ENCODE measurements at regions not wholly inside any gene's neighbourhood (a gene's known extent, or its start where the extent isn't known, plus 50 kb on each side); places are given as distances from the start of the nearest gene placed in this dataset.
"Not testable (repeated sequence)": the region's sequence is repeated elsewhere in the genome, so short reads cannot be mapped to it uniquely, and the experiment has no call there.

- no peak for DNase-seq
Measured at GRCh38 chr13:80552851-80553440, 212.0 kb upstream of the SPRY2 start.

- DNase-seq = no peak
Measured at GRCh38 chr13:80551650-80552497, 210.9 kb upstream of the SPRY2 start.

- DNase-seq = no peak
Measured at GRCh38 chr13:80550971-80551441, 210.1 kb upstream of the SPRY2 start.

GRCh38 chr13:80548915-80549314 lies 208.0 kb upstream of the SPRY2 start:
- DNase-seq = no peak

GRCh38 chr13:80547885-80548825 lies 207.2 kb upstream of the SPRY2 start:
- DNase-seq = no peak

DNA sequence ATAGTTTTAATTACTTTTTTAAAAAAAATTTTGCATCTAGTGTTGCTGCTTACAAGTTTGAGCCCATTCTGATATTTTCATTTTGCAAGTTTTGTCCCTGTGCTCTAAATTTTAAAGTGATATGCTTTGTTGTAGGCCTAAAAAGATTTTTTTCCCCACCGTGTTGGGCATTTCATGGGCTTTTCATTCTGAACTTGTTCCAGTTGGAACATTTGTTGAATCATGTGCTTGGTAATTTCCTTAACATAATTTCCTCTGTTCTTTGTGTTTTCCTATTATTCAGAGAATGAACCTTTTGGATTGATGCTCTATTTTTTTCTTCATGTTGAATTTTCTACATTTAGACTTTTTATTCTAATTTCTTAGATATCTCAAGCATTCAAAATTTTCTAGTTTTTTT lies 206.4 kb upstream of the SPRY2 start:
- no peak for DNase-seq

DNA sequence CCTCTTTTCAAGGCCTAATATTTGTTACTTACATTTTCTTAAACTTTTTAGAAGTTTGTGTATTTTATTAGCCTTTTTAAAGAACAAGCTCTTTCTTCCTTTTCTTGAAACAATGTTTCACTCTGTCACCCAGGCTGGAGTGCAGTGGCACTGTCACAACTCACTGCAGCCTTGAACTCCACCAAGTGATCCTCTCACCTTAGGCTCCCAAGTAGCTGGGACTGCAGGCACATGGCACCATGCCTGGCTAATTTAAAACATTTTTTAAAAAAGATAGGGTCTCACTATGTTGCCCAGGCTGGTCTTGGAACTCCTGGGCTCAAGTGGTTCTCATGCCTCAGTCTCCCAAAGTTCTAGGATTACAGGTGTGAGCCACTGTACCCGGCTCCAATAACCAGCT lies 192.2 kb upstream of the SPRY2 start:
- no peak for DNase-seq

- DNase-seq = no peak
Measured at GRCh38 chr13:80530902-80531301, 190.0 kb upstream of the SPRY2 start.

- DNase-seq = no peak
Measured at GRCh38 chr13:80530191-80530590, 189.3 kb upstream of the SPRY2 start.

DNA sequence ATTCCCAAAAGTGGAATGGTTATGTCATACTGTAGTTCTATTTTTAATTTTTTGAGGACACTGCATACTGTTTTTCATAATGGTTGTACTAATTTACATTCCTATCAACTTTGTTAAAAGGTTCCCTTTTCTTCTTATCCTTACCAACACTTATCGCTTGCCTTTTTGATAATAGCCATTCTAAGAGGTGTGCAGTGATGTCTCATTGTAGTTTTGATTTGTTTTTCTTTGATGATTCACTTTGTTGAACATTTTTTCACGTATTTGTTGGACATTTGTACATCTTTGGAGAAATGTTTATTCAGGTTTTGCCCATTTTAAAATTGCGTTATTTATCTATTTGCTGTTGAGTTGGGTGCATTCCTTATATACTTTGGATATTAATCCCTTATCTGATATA lies 188.8 kb upstream of the SPRY2 start:
- no peak for DNase-seq

DNA sequence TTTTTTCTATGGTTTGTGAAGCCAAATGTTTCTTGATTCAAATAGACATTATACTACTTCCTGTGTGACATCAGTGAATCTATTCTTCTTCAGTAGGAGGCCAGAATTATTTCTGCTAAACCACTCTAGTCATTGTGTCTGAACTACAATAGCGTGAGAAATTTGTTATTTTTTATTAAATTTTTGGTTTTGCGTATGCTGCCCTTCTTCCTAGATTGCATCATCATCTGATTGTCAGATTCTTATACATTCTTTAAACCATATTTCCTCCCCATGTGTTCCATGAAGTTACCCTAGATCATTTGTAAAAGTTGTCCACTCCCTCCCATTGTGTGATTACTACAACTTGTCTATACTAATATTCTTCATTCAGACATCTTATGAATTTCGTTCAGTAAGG lies 187.8 kb upstream of the SPRY2 start:
- no peak for DNase-seq

DNA sequence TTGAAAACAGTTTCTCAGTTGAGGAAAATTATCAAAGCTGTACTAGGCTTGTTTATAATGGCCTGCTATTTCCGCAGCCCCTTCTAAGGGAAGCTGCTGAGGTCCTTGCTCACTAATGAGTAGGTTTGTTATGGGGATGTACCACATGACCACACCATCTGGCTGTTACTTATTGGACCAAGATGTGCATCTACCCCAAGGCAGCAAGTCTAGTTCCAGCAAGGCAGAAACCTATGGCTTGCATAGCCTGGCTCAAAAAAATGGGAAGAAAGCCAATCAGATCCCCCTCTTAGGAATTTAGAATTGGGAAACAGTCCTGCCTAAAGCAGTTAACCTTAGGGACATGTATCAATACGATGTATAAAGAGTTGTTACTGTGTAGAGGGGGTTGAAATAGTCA lies 186.5 kb upstream of the SPRY2 start:
- no peak for DNase-seq

GRCh38 chr13:80524447-80525215 lies 183.7 kb upstream of the SPRY2 start:
- no peak for DNase-seq

GRCh38 chr13:80523134-80523533 lies 182.2 kb upstream of the SPRY2 start:
- DNase-seq = no peak

DNA sequence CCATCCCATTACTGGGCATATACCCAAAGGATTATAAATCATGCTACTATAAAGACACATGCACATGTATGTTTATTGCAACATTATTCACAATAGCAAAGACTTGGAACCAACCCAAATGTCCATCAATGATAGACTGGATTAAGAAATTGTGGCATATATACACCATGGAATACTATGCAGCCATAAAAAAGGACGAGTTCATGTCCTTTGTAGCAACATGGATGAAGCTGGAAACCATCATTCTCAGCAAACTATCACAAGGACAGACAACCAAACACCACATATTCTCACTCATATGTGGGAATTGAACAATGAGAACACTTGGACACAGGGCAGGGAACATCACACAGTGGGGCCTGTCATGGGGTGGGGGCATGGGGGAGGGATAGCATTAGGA lies 181.5 kb upstream of the SPRY2 start:
- DNase-seq = not testable (repeated sequence)

DNA sequence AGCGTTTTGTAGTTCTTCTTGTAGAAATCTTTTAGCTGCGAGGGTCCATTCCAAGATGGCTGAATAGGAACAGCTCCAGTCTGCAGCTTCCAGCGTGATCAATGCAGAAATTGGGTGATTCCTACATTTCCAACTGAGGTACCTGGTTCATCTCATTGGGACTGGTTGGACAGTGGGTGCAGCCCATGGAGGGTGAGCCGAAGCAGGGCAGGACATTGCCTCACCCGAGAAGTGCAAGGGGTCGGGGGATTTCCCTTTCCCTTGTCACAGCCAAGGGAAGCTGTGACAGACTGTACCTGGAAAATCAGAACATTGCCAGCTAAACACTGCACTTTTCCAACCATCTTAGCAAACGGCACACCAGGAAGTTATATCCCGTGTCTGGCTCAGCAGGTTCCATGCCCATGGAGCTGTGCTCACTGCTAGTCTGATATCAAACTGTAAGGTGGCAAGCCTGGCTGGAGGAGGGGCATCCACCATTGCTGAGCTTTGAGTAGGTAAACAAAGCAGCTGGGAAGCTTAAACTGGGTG lies 176.0 kb upstream of the SPRY2 start:
- DNase-seq = no peak

DNA sequence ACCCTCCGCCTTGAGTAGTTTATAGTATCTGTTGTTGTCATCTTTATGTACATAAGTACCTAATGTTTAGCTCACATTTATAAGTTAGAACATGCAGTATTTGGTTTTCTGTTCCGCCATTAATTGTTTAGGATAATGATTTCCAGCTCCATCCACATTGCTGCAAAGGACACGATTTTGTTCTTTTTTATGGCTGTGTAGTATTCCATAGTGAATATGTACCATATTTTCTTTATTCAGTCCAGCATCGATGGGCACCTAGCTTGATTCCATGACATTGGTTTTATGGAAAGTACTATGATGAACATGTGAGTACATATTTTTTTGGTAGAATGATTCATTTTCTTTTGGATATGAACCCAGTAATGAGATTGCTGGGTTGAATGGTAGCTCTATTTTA lies 174.4 kb upstream of the SPRY2 start:
- DNase-seq = no peak

DNA sequence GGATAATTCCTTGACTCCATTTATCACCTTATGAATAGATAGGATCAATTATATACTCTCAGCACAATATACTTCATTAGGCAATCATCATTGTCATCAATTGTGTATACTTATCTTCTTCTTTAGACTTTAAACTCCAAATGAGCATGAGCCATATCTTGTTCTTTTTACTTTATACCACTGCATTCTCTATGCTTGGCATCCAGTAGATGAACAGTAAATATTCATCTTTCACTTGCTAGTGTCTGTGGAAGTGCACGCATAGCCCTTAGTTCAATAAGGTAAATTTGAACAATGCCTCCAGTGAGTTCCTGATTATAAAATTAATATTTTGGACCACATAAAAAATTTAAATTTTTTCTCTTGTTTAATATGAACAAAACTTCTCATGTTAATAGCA lies 172.3 kb upstream of the SPRY2 start:
- no peak for DNase-seq

GRCh38 chr13:80510686-80511085 lies 169.8 kb upstream of the SPRY2 start:
- no peak for DNase-seq

GRCh38 chr13:80509264-80509663 lies 168.3 kb upstream of the SPRY2 start:
- no peak for DNase-seq

DNA sequence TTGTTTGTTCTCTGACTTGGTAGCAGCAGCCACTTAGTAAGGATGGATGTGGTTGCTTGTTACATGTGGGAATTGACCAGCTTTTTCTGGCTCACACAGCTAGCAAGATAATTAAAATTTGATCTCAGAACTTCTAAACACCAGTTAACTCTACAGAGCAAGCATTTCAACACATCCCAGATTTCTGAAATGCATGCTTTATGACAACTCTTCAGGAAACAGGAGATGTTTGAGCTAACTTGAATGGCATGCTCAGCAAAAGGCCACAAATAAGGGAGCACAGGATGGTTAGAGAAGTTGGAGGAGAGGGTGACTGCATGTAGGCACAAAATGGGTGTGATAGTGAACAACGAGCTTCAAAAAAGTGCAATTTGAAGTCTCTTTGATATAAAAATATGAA lies 167.1 kb upstream of the SPRY2 start:
- no peak for DNase-seq

- no peak for DNase-seq
Measured at GRCh38 chr13:80504453-80504852, 163.5 kb upstream of the SPRY2 start.

Data from NCI-H1694 (cell line).